HG03135 (cell line): ENCODE measurements at regions not wholly inside any gene's neighbourhood (a gene's known extent, or its start where the extent isn't known, plus 50 kb on each side); places are given as distances from the start of the nearest gene placed in this dataset.

Source experiments
- ATAC-seq: cut with Tn5 transposase; IDR thresholded peaks from one replicate; pipeline ENCODE4 v1.9.1; 2021; ENCODE audit warnings: mild to moderate bottlenecking, moderate library complexity; ENCODE audit not compliant: unreplicated experiment

GRCh38 chr6:134379076-134379475 lies 61.2 kb upstream of the SGK1 start:
- ATAC-seq, result peak; percentile 90

GRCh38 chr6:134378426-134378825 lies 60.5 kb upstream of the SGK1 start:
- ATAC-seq, result no peak

DNA sequence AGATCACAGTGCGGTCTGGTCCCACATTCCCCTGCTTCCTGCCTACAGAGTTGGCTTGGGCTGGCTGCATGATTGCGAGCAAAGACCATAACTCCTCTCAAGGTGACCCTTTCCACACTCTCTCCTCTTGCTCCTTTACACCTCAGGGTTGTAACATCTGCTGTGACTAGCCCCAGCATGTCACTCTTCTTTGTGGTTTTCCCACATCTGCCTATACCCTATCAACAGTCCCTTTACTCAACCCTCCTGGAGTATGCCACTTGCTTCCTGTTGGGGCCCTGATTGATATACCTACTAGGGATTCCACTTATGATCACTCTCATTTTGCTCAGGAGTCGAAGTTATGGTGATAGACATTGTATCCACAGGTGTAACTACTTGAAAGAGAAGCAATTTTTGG lies 58.9 kb upstream of the SGK1 start:
- no peak for ATAC-seq

- no peak for ATAC-seq
These were observed 57.3 kb upstream of the SGK1 start for GRCh38 chr6:134375220-134375580.

DNA sequence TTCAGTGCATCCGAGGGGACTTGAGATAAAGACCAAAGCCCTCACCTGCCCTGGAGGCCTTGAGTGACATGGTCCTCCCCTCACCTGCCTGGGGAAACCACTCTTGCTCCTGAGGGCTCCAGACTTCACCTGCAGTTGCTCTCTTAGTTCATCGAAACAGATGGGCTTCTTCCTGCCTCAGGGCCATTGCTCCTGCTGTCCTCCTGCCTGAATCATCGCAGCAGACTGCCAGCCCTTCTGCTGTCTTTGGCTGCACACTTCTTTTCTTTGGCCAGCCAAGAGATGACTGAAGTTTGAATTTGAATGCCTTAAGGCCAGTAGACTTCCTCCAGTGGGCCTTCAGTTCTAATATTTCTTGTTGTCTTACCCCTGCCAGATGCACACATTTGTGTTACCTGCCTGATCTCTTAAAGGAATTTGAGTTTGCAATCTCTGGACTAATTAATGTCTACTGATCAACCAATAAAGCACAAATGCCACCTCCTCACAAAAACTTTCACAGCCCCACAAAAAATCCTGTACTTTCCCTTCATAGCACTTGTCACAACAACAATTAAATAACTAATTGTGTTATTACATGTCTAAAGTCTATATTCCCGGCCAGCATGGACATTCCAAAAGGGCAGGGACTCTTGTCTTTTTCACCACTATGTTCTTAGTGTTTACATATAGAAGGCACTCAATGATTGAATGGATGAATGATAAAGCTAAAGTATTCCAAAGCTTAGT lies 56.7 kb upstream of the SGK1 start:
- no peak for ATAC-seq

DNA sequence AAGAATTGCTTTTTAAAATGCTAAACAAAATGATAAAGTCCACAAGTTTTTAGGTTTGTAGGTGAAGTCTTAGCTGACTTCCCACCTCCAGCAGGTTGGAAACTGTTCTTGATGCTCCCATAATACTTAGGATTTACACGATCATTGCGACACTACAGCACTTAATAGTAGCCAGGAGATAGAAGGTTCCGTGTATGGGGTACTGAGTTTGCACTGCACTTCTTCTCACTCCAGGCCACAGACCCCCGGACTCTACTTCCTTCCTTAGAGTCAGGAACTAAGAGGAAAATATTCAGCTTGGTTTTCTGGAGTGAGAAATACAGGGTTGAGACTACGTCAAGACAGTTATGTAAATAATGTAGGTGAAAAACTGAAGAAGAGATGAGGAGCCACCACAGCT lies 56.1 kb upstream of the SGK1 start:
- ATAC-seq, result no peak

DNA sequence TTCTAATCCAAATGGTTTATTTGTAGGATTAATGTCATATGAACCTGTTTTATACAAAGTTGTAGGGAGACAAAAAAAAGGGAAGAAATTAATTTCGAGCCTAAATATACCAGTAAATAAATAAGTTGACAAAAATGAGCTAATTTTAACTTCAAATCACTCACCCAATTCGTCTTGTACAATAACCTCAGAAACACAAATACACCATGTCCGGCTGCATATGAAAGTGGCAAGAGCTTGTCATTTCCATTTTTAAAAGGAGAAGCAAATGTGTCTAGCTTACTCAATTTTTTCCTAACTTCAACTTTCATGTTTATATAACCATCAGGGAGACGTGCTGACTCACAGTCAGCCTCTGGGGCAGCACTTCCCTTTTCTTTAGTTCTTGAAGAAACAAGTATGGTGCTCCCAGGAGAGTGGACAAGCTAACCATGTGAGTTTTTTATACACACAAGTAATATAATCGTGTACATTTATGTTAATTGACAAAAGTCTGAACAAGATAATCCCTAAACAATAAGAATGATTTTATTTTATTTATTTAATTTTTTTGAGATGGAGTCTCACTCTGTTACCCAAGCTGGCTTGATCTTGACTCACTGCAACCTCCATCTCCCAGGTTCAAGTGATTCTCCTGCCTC lies 55.5 kb upstream of the SGK1 start:
- ATAC-seq, result peak; percentile 93

DNA sequence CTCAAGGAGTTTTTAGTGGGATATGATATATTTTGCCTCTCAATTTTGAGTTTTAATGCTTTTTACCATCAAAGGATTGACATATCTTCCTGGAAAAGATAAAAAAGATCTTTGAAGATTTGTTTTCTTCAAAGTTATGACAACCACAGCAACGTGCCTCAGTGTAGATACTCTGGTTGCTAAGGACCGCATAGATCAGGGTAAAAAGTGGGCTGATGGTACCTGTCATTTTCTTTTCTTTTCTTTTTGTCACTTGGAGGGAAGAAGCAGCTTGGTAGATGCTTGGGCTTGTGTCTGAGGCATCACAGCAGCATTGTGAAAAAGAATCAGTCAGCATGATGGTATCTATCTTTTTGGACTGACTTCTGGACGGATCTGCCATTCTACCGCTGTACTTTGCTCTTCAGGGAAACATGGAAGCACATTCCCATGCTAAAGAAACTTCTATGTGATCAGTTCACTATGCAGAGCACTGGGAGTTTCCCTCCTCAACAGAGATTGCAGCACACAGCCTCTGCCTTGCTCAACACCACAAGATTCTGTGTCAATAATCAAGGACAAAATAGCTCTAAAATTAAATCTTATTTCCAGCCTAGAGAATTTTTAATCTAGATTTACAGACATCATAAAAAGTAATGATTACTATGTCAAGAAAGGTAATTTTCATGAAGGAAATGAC lies 54.8 kb upstream of the SGK1 start:
- no peak for ATAC-seq

DNA sequence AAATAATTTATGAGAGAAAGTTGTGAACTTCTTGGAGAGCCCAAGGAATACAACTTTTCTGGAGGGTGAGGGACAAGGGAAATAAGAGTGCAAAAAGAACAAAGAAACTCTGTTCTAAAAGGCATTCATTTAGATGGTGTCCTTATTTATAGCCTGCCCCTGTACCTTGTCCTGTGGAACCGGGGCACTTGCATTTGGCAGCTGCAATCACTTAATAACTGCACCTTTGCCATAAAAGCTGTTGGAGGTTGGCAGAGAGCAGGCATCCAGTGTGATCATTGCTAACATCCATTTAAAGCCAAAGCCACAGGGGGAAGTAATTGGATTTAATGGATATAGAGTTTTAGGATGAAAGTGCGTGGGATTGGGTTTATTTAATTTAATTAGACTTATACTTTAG lies 50.8 kb upstream of the SGK1 start:
- no peak for ATAC-seq
